H9 (cell line): ENCODE measurements at regions not wholly inside any gene's neighbourhood (a gene's known extent, or its start where the extent isn't known, plus 50 kb on each side); places are given as distances from the start of the nearest gene placed in this dataset.

Experiments used
- DNase-seq: peaks from one replicate; pipeline ENCODE4 v3.0.0-alpha.2; 2017
- H2AFZ ChIP-seq: one replicate; pipeline ENCODE4 v1.6.1; 2013; ENCODE audit warnings: mild to moderate bottlenecking, low read length, control low read depth, moderate library complexity
- H2AK5ac ChIP-seq: 2 replicates; pipeline ENCODE4 v1.6.1; 2013; ENCODE audit warnings: low read length, control low read depth, mixed read lengths; ENCODE audit not compliant: insufficient read length
- H2BK120ac ChIP-seq: one replicate; pipeline ENCODE4 v1.6.1; 2013; ENCODE audit warnings: low read depth, mild to moderate bottlenecking, low read length, control low read depth, inconsistent platforms; ENCODE audit not compliant: poor library complexity, severe bottlenecking
- H2BK12ac ChIP-seq: 2 replicates; pipeline ENCODE4 v1.6.1; 2013; ENCODE audit warnings: low read length, control low read depth, mixed read lengths, low read depth; ENCODE audit not compliant: insufficient read length
- H2BK15ac ChIP-seq: 2 replicates; pipeline ENCODE4 v1.6.1; 2013; ENCODE audit warnings: low read depth, low read length, control low read depth
- H2BK20ac ChIP-seq: one replicate; pipeline ENCODE4 v1.6.1; 2013; ENCODE audit warnings: low read depth, mild to moderate bottlenecking, low read length, control low read depth, inconsistent platforms; ENCODE audit not compliant: poor library complexity, severe bottlenecking
- H2BK5ac ChIP-seq: 2 replicates; pipeline ENCODE4 v1.6.1; 2013; ENCODE audit warnings: low read length, control low read depth, mixed read lengths; ENCODE audit not compliant: insufficient read length
- H3K14ac ChIP-seq: 2 replicates; pipeline ENCODE4 v1.6.1; 2013; ENCODE audit warnings: low read length, control low read depth; ENCODE audit not compliant: insufficient read depth
- H3K18ac ChIP-seq: 2 replicates; pipeline ENCODE4 v1.6.1; 2013; ENCODE audit warnings: low read depth, mild to moderate bottlenecking, mixed read lengths, low read length, control low read depth; ENCODE audit not compliant: insufficient read length
- H3K23ac ChIP-seq: 2 replicates; pipeline ENCODE4 v1.6.1; 2013; ENCODE audit warnings: low read length, control low read depth, mixed read lengths, low read depth; ENCODE audit not compliant: insufficient read length
- H3K23me2 ChIP-seq: 2 replicates; pipeline ENCODE4 v1.6.1; 2013; ENCODE audit warnings: low read depth, mild to moderate bottlenecking, mixed read lengths, low read length, control low read depth; ENCODE audit not compliant: insufficient read length, poor library complexity, severe bottlenecking
- H3K27ac ChIP-seq: 2 replicates; pipeline ENCODE4 v1.5.1; 2013; ENCODE audit warnings: low read length, control low read depth, mixed read lengths, low read depth; ENCODE audit not compliant: insufficient read length
- H3K27me3 ChIP-seq: 2 replicates; pipeline ENCODE4 v1.6.1; 2013; ENCODE audit warnings: low read length, control low read depth, inconsistent platforms; ENCODE audit not compliant: insufficient read depth
- H3K4ac ChIP-seq: 2 replicates; pipeline ENCODE4 v1.6.1; 2013; ENCODE audit warnings: low read depth, mild to moderate bottlenecking, control low read depth, inconsistent platforms, low read length, moderate library complexity
- H3K4me1 ChIP-seq: 2 replicates; pipeline ENCODE4 v1.6.1; 2013; ENCODE audit warnings: low read length, control low read depth, inconsistent platforms; ENCODE audit not compliant: insufficient read depth
- H3K4me2 ChIP-seq: 2 replicates; pipeline ENCODE4 v1.6.1; 2013; ENCODE audit warnings: low read length, control low read depth, mixed read lengths; ENCODE audit not compliant: insufficient read length, insufficient read depth
- H3K56ac ChIP-seq: 2 replicates; pipeline ENCODE4 v1.6.1; 2013; ENCODE audit warnings: low read depth, mild to moderate bottlenecking, mixed read lengths, low read length, control low read depth; ENCODE audit not compliant: insufficient read length
- H3K79me1 ChIP-seq: 2 replicates; pipeline ENCODE4 v1.6.1; 2013; ENCODE audit warnings: low read depth, mild to moderate bottlenecking, moderate library complexity, low read length, control low read depth, inconsistent platforms; ENCODE audit not compliant: insufficient read depth, poor library complexity, severe bottlenecking
- H3K79me2 ChIP-seq: 2 replicates; pipeline ENCODE4 v1.6.1; 2013; ENCODE audit warnings: low read length, control low read depth, inconsistent platforms; ENCODE audit not compliant: insufficient read depth
- H3K9ac ChIP-seq: 2 replicates; pipeline ENCODE4 v1.6.1; 2013; ENCODE audit warnings: low read length, control low read depth, mixed read lengths; ENCODE audit not compliant: insufficient read length; ENCODE audit errors: extremely low read depth
- H3K9me3 ChIP-seq: one replicate; pipeline ENCODE4 v1.6.1; 2013; ENCODE audit warnings: low read depth, low read length, inconsistent platforms; ENCODE audit not compliant: control insufficient read depth
- H3T11ph ChIP-seq: one replicate; pipeline ENCODE4 v1.6.1; 2013; ENCODE audit warnings: mild to moderate bottlenecking, low read length, control low read depth, inconsistent platforms
- H4K20me1 ChIP-seq: one replicate; pipeline ENCODE4 v1.6.1; 2013; ENCODE audit not compliant: control insufficient read depth, insufficient read length, insufficient read depth
- H4K5ac ChIP-seq: 2 replicates; pipeline ENCODE4 v1.6.1; 2013; ENCODE audit warnings: low read depth, mild to moderate bottlenecking, mixed read lengths, low read length, control low read depth; ENCODE audit not compliant: insufficient read length
- H4K8ac ChIP-seq: replicated peaks from 2 replicates; pipeline ENCODE4 v1.6.1; 2013; ENCODE audit warnings: low read length, control low read depth, mixed read lengths, low read depth; ENCODE audit not compliant: insufficient read length
- H4K91ac ChIP-seq: 2 replicates; pipeline ENCODE4 v1.6.1; 2013; ENCODE audit warnings: low read depth, mild to moderate bottlenecking, moderate library complexity, mixed read lengths, low read length, control low read depth; ENCODE audit not compliant: insufficient read length
- H3K27ac Mint-ChIP-seq, 3 experiments: 2 replicates in 2 of 3; 3 replicates in 1 of 3; pipeline ENCODE4 v1.8.0; 2020 to 2021; ENCODE audit warnings: mixed read lengths in 3 of 3, mild to moderate bottlenecking in 1 of 3, moderate library complexity in 1 of 3
- H3K27me3 Mint-ChIP-seq: 2 replicates; pipeline ENCODE4 v1.8.0; 2021; ENCODE audit warnings: low read depth, mild to moderate bottlenecking, moderate library complexity, mixed read lengths
- H3K36me3 Mint-ChIP-seq, 3 experiments: 2 replicates in 2 of 3; 3 replicates in 1 of 3; pipeline ENCODE4 v1.8.0; 2020 to 2021; ENCODE audit warnings: low read depth in 3 of 3, mixed read lengths in 3 of 3; ENCODE audit not compliant: insufficient read depth in 1 of 3
- H3K4me1 Mint-ChIP-seq, 2 experiments: 2 replicates each; pipeline ENCODE4 v1.8.0; 2020; ENCODE audit warnings: mixed read lengths in 2 of 2
- H3K4me3 Mint-ChIP-seq, 2 experiments: 2 replicates in 1 of 2; 3 replicates in 1 of 2; pipeline ENCODE4 v1.8.0; 2020 to 2021; ENCODE audit warnings: mild to moderate bottlenecking in 2 of 2, mixed read lengths in 2 of 2, moderate library complexity in 1 of 2
- H3K9me3 Mint-ChIP-seq, 2 experiments: 2 replicates in 1 of 2; 3 replicates in 1 of 2; pipeline ENCODE4 v1.8.0; 2020; ENCODE audit warnings: mild to moderate bottlenecking in 2 of 2, mixed read lengths in 2 of 2, moderate library complexity in 1 of 2
- CTCF ChIP-seq: fragments of 200-600 bp; sonication (generic); conservative IDR thresholded peaks from 3 replicates; pipeline ENCODE4 v1.8.0; 2021; ENCODE audit warnings: antibody characterized with exemption, mild to moderate bottlenecking
- WGBS: extraction: QIAGEN DNeasy Blood & Tissue Kit; methylation state at CpG from one replicate; pipeline ENCODE4 v1.1.7; 2013; ENCODE audit warnings: missing lambda C conversion rate, low lambda C conversion rate, mixed read lengths; ENCODE audit not compliant: insufficient read length; ENCODE audit errors: extremely low coverage; 5-methylcytosine and 5-hydroxymethylcytosine counted together

- no peaks in the 10 kb centered on the region; a peak in 1 of 5 replicates for H3K9me3 Mint-ChIP-seq
- no peaks in the 10 kb centered on the region for H3K9me3 ChIP-seq
- H3K14ac ChIP-seq, result no peak overlapping the region
- H3T11ph ChIP-seq, result no peak overlapping the region
- H3K27me3 ChIP-seq, result no peaks in the 10 kb centered on the region
- H2BK5ac ChIP-seq, result no peak overlapping the region
- H3K79me2 ChIP-seq, result no peaks in the 10 kb centered on the region
- no peaks in the 10 kb centered on the region for H3K27me3 Mint-ChIP-seq
- H3K27ac ChIP-seq, result no peak overlapping the region
- no peak overlapping the region for H4K91ac ChIP-seq
- no peak overlapping the region for H3K4me3 Mint-ChIP-seq
- no peaks in the 10 kb centered on the region for H3K23me2 ChIP-seq
- H4K5ac ChIP-seq, result no peak overlapping the region
- H2BK12ac ChIP-seq, result no peak overlapping the region
- no CpG with 5 or more reads among the region's 4 CpGs for WGBS
- no peak for DNase-seq
- H4K20me1 ChIP-seq, result no peaks in the 10 kb centered on the region
- H2AFZ ChIP-seq, result no peak overlapping the region
- H3K4me2 ChIP-seq, result no peak overlapping the region
- H3K27ac Mint-ChIP-seq, result no peak overlapping the region
- TF ChIP-seq CTCF, result no peak
- no peak overlapping the region for H3K4ac ChIP-seq
- no peak overlapping the region for H2BK20ac ChIP-seq
- H2BK15ac ChIP-seq, result no peak overlapping the region
- H3K36me3 Mint-ChIP-seq, result no peaks in the 10 kb centered on the region
- H3K18ac ChIP-seq, result no peak overlapping the region
- H3K56ac ChIP-seq, result no peak overlapping the region
- no peak overlapping the region for H3K23ac ChIP-seq
- H3K4me1 Mint-ChIP-seq, result peaks cover 6% of the 10 kb centered on the region in 2 experiments
- no peak overlapping the region for H2AK5ac ChIP-seq
- H4K8ac ChIP-seq, result no peak overlapping the region
- no peak overlapping the region for H3K9ac ChIP-seq
- no peak overlapping the region for H2BK120ac ChIP-seq
- peaks cover 2% of the 10 kb centered on the region; the same call in 1 of the 2 replicates for H3K4me1 ChIP-seq
- H3K79me1 ChIP-seq, result no peaks in the 10 kb centered on the region
These were observed 212.2 kb downstream of the PCSK1 start for GRCh38 chr5:96220610-96221390.
